Kidney capillary endothelial cell (primary cell): ENCODE measurements at regions not wholly inside any gene's neighbourhood (a gene's known extent, or its start where the extent isn't known, plus 50 kb on each side); places are given as distances from the start of the nearest gene placed in this dataset.
"Not testable (repeated sequence)": the region's sequence is repeated elsewhere in the genome, so short reads cannot be mapped to it uniquely, and the experiment has no call there.

Source experiments
- DNase-seq: peaks from one replicate; pipeline ENCODE4 v3.0.0-alpha.2; 2018; ENCODE audit warnings: low spot score

DNA sequence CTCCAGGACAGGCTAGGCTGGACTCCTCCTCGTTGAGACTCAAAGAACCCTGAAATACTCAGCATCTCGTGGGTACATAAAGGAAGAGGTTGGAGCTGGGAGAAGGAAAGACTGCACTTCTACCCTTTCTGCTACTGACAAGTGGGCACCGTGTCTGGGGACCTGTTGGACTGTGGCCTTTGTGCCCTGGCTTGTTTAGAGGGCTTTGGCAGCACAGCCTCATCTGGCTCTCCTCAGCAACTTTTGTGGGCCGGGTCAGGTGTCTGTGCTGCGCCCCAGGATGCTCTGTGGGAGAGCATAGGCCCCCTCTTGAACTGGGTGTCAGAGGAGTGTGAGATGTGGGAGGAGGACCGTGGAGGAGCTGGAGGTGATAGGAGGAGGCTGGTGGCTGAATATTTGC lies 142.4 kb downstream of the FCRL5 start:
- no peak for DNase-seq

DNA sequence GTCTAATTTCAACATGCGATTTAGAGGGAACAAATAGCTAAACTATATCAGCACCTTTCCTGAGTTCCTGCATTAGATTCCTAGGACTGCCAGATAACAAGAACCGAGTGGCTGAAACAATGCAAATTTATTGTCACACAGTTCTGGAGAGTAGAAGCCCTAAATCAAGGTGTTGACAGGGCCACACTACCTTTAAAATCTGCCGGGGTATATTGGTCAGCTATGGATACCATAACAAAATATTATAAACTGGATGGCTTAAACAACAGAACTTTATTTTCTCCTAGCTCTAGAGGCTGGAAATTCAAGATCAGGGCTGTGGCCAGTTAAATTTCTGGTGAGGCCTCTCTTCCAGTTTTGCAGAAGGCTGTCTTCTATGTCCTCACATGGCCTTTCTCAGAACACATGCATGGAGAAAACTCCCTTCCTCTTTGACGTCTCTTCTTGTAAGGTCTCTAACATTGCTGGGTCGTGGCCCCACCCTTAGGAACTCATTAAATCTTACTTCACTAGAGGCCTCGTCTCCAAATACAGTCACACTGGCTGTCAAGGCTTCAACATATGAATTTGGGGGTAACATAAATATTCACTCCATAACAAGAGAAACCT lies 144.3 kb downstream of the FCRL5 start:
- no peak for DNase-seq

DNA sequence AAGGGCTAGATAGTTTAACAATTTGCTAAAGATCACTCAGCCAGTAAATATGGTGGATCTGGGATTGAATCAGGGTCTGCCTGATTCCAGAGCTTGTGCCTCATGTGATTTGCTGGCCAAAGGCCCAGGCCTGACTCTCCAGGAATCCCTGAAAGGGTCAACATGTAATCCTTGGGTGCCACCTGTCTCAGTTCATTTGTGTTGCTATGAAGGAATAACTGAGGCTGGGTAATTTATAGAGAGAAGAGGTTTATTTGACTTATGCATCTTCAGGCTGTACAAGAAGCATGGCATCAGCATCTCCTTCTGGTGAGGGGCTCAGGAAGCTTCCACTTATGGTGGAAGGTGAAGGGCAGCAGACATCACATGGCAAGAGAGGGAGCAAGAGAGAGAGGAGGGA lies 144.9 kb downstream of the FCRL5 start:
- no peak for DNase-seq

DNA sequence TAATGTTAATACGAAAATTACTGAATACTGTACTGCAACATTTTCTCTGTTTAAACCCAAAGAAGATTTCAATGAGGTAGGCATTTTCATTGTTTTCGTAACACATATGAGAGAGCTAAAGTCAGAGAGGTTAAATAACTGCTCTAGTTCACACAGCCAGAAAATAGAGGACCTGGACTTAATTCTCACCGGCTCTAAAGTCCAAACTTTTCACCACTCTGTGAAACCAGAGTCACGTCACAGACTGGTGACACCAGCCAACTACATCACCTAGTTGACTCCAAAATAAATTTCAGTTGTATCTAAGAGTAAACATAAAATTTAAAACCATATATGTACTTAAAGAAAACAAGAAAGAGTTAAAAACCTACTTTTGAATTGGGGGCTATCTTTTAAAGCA lies 146.7 kb downstream of the FCRL5 start:
- DNase-seq: no peak

DNA sequence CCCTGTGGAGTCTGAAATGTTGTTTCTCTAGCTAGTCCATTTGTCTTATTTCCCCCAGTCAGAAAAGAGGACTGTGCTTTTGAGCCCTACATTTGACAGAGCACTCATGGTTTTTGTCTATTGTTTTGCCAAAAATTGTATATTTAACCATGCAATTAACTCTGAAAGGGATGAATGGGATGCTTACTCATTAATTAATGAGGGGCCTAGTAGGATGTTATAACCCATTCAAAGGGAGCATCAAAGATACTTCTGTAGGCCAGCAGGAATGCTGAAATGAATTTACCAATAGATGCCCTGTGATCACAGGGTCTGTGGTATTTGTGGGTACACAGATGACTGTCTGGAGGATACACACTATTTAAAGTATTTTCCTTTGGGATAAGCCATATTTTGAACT lies 147.7 kb downstream of the FCRL5 start:
- no peak for DNase-seq

DNA sequence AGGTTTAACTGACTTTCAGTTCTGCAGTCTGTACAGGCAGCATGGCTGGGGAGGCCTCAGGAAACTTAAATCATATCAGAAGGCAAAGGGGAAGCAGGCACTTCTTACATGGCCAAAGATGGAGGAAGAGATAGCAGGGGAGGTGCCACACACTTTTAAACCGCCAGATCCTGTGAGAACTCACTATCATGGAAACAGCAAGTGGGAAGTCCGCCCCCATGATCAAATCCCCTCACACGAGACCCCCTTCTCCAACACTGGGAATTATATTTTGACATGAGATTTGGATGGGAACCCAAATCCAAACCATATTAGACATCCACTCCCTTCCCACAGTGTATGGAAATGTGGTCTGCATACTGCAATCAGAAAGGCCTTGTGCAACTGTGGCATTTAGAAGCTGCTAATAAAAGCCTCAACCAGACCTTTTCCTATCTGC lies 148.2 kb downstream of the FCRL5 start:
- no peak for DNase-seq

DNA sequence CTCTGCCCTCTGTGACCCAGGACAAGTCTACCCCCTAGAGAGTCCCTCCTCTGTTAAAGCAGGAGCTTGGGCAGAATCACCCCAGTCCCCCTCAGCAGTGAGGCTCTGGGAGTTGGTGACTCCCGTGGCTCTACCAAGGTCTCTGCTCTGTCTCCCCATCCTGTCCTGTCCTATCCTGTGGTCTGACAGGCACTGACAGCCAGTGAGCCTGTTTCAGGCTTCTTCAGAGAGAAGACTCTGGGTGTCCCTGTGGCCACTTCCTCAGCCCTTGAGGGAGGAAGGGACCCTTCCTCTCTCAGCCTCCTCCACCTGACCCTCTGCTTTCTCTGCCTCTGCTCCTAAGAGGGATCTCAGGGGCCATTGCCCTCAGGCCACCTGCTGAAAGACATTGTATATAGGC lies 148.7 kb downstream of the FCRL5 start:
- DNase-seq: no peak

DNA sequence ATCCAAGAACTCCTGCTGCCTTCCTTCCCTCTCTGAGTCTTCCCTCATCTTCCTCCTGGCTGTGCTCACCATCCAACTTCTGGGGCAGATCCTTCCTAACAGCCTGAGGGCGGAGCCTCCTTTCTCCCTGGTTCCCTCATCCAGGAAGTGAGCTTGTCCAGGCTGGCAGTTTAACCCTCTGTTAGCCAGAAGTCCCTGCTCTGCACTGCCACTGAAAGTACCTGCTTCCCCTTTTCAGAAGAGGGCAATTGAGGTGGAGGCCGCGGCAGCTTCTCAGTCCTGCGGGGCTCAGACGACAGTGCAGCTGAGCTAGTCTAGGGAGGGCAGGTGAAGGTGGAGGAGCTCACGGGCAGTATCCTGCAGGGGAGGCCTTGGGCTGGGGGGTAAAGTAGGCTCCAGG lies 149.1 kb downstream of the FCRL5 start:
- peak; percentile 3 for DNase-seq

DNA sequence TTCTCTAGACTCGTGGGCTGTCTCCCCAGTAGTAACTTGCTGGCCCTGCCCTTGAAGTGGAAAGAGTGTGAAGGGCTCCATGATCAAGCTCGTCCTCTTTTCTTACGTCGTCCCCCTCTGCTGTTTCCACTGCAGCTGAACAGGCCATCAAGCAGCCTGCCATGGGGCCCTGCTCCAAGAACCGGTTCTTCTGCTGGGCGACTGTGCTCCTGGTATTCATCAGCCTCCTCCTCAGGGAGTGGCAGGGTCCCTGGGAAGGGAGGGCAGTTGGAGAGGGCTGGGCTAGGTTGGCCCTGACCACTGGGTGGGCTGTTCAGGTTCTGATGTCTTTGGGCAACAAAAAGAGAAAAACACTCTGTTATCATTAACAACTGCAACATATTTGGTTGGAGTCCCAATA lies 151.5 kb downstream of the FCRL5 start:
- DNase-seq: no peak

DNA sequence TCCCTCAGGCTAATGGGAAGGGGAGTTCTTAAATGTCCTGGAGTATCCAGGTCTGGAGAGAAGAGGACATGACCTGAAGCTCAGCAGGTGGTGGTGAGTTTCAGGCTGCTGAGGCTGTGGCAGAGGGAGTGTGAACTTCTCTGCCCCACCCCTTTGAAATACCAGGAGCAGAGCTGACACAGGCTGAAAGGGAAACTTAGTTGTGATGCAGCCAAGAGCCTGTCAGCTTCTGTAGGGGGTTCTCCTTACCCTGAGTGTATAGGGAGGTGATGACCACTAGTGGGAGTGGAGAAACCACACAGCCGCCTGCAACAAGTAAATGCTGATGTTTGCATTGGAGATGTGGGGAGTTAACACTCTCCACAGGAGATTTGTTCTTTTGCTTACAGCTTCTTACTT lies 152.3 kb downstream of the FCRL5 start:
- no peak for DNase-seq

DNA sequence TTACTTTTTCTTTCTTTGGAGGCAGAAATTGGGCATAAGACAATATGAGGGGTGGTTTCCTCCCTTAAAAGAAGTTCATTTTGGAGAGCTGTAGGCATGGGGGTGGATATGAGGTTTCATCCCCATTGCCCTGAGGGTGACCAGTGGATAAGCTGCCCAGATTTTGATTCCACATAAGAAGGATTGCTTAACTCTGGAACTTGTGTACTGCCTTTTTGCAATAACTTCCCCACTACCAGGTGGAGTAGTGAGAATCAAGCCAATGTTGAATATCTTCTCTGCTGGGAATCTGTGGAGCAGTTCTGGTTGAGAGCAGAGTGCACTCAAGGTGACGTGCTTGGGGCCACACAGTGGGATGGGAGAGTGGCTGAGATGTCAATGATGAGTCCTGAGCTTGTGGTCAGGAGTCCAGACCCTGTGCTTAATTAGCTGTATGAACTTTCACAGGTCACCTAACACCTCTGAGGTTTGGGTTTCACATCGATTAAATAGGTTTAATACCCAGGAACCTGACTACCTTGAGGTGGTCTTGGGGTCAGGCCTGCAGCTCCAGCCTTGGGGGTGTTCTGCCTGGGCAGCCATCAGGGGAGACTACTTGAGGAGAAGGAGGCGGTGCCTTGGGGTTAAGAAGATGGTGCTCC lies 152.9 kb downstream of the FCRL5 start:
- DNase-seq: no peak

DNA sequence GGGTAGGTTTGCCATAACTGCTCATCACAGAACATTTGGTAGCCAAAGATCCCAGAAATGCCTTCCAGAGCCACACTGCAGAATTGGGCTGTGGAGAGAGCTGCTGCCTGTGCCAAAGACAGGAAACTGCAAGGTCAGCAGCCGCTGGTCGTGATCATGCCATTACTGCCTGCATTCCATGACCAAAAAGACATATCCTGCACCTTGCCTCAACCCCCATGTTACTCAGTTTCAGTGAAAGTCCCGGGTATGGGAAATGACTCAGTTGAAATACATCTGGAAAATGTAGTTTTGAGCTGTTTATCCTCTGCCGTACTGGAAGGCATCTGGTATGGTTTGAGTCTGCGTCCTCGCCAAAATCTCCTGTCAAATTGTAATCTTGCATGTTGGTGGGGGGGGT lies 161.7 kb downstream of the FCRL5 start:
- DNase-seq: peak; percentile 85

DNA sequence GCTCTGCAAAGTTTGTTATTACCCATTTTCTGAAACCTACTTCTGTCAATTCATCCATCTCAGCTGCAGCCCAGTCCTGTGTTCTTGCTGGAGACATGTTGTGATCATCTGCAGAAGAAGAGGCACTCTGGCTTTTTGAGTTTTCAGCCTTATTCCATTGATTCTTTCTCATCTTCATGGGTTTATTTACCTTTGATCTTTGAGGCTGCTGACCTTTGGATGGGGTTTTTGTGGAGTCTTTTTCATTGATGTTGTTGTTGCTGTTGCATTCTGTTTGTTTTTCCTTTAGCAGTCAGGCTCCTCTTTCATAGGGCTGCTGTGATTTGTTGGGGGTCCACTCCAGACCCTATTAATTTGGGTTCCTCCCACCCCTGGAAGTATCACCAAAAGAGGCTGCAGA lies 164.3 kb downstream of the FCRL5 start:
- DNase-seq: no peak

DNA sequence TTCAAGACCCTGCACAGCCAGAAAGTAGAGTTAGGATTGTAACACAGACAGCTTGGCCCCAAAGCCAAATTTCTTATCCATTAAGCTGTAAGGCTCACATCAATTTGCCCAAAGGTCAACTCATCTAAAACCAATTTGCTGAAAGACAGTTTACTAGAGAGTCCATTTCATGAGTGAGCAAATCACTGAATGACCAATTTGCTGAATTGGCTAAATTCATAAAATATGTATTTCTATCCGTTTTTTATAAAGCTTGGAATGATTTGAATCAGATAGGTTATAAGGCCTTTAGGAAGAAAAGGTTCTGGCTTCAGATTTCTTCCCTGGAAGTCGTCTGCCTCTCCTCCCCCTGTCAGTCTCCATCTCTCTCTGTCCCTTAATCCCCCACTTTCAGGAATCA lies 168.1 kb downstream of the FCRL5 start:
- DNase-seq: no peak

DNA sequence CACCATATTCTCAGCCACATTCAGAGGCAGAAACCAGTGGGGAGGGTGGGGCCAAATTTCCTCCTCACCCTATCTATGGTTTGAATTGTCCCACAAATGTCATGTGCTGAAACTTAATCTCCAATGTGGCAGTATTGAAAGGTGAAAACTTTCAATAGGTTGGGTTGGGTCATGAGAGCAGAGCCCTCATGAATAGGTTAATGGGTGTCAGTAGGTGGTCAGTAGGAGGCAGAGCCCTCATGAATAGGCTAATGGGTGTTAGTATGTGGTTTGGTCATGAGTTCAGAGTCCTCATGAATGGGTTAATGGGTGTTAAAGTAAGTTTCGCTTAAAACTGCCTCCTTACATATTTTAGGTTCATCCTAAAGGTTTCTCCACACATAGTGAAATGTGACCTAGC lies 170.0 kb downstream of the FCRL5 start:
- DNase-seq: no peak

DNA sequence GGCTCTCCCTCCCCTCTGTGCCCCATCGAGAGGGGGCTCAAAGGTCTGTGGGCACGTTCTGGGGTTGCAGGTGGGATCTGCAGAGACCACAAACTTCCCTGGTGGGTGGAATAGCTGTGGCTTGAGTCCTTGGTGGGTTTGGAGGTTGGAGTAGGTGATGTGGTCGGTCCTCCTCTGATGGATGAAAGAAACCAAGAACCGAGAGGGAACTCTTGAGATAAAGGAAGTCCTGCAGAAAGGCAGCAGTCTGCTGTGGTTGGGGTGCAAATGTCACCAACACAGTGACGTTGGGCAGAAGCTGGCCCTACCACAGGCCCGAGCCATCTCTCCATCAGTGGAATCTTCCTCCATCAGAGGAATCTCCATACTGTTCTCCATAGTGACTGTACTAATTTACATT lies 171.8 kb downstream of the FCRL5 start:
- DNase-seq: no peak

DNA sequence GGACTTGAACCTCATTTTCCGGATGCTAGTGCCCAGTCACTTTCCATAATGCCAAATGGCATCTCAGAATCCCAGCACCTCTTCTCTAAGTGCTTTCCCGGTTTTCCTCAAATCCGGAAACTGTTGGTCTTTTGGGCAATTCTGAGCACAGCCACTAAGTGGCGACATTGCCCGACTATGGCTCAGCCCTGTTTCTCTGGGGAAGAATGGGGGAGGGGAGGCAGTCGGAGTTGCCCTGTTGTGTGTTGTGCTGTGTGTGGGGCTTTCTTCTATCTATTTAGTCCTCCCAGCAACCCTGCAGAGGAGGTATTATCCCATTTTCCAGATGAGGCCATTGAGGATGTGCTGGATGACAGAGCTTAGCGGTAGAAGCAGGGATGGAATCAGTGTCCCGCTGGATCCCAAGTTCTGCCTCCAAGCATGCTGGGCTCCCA lies 175.0 kb downstream of the FCRL5 start:
- peak; percentile 40 for DNase-seq

DNA sequence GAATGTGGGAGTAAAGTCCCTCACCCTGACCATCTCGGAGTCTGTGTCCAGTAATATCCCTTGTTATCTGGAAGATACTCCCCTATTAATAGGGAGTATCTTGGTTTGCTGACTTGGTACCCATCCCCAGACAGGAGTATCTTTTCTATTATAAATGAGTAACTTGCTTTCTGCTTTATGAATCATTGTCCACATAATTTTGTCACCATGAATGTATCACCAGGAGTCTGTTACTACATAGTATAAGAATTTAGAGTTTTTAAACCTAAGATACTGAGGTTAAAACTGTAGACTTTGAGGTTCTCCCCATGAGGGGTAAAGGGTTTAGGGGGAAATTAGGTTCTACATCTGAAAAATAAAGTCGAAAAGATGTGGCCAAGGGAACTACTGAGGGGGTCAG lies 175.6 kb downstream of the FCRL5 start:
- no peak for DNase-seq

DNA sequence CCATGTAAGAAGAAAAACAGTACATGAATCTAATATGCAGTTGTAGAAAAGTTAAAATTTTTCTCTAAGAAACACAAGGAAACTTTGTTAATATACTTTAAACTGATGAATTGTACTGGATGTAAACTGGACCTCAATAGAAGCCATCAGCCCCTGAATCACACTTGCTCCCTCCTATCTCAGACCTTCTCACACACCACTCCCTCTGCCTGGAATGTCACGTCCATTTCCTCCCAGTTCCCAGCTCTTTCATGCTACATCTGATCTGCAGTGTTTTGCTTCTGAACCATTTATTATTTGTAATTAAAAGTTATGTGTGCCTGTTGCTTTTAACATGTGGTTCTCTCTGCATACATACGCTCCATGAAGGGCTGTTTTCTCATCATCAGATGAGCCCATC lies 180.0 kb downstream of the FCRL5 start:
- DNase-seq: not testable (repeated sequence)

DNA sequence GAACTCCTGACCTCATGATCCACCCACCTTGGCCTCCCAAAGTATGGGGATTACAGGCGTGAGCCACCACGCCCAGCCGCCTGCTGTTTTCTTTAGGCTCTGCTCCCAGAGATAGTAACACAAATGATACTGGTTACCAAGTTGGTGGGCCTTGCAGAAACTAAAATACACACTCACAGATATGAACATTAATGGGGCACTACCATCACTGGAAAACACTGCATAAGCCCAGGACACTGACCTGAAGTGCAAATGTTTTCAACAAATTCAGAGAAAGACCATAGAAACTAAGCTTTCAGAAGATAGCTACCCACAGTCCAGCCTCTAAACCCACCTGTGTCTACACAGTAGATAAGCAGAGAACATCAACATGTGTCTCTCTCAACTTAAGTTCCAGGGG lies 180.5 kb downstream of the FCRL5 start:
- no peak for DNase-seq

DNA sequence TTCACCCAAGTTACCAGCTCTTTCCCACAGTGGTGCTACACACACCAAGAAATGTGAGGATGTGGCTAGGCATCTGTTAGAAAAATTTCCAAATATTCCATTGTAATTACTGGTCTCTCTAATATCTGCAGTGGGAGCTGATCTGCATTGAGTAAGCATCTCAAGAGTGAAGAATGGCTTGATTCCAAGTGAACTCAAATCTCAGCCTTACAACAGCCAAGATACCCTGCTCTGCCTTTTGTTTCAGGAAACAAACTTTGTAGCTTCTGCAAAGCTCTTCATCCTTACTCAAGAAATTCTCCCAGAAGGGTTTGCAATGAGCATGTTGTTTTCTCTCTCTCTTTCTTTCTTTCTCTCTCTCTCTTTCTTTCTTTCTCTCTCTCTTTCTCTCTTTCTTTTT lies 181.1 kb downstream of the FCRL5 start:
- DNase-seq: no peak

DNA sequence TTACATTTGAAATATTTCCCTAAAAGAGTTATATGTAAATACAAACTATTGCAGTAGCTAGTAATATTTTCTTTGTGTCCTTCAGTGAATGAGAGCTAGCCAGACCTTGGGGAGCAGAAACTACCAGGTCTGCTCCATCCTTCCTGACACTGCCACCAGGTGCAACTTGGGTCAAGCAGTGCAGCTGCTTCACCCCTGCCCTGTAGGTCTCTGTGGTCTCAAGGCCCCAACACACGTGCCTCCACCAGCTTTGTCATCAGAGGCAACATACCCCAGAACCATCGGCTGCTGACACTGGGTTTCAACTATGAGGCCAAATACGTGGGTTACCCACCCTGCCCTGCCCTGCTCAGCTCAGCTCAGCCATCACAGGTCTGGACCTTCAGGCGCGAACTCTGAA lies 181.6 kb downstream of the FCRL5 start:
- DNase-seq: no peak

DNA sequence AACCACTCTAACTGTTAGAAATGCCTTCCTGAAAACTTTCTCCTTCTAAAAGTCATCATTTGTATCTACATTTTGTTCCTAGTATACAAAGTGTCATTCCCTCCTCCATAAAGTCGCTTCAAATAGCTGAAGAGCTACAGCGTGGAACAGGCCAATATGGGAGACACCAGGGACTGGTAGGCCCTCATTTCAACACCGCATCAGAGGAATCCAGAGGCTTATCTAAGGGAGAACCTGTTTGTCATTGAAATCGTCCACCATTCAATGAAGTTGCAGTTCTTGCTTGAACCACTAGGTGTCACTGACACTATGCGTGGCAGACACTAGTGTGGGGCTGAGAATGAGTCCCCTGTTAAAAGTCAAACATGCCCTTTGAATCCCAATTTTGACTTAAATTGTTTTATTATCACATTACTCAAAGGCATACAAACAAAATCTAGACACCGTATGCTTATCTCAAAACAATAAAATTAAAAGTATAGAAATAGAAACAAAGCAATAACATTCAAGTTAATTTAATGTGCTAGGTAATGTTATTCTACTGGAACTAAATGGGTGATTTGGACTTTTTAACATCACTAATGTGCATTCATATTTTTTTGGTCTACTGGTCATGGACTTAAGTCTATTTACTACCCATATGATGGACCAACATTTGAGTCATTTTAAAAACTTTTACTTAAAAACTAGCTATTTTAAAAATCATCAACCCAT lies 182.3 kb downstream of the FCRL5 start:
- DNase-seq: peak; percentile 35

DNA sequence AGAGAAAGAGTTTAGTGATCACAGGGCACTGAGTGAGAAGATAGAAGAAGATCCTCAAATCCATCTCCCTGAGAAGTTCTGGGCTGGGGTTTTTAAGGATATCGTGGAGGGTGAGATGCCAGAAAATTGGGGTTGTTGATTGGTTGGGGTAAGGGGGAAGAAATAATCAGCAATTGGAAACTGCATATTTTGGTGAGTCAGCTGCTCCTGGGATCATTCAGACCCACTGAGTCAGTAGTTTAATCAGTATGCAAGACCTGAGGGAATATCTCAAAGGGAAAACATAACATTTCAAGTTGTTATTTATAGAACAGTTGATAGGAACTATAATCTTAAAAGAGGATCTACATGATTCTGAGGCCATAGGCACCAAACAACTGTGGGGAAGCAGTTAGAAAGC lies 183.4 kb downstream of the FCRL5 start:
- not testable (repeated sequence) for DNase-seq
